GM12872 (cell line): ENCODE measurements at regions not wholly inside any gene's neighbourhood (a gene's known extent, or its start where the extent isn't known, plus 50 kb on each side); places are given as distances from the start of the nearest gene placed in this dataset.

Source experiments
- CTCF ChIP-seq: IDR thresholded peaks from 3 replicates; pipeline ENCODE4 v1.5.1; 2011; ENCODE audit warnings: low read depth, mild to moderate bottlenecking, low read length, moderate library complexity; ENCODE audit not compliant: insufficient read depth

GRCh38 chrX:63050225-63050624 is 300.9 kb downstream of the SPIN4 start:
- peak; percentile 24; the same call in 1 of the 3 replicates for TF ChIP-seq CTCF

- TF ChIP-seq CTCF: no peak
Measured at GRCh38 chrX:63032811-63033210, 318.3 kb downstream of the SPIN4 start.

- no peak for TF ChIP-seq CTCF
Measured at GRCh38 chrX:63013549-63013948, 337.6 kb downstream of the SPIN4 start.

DNA sequence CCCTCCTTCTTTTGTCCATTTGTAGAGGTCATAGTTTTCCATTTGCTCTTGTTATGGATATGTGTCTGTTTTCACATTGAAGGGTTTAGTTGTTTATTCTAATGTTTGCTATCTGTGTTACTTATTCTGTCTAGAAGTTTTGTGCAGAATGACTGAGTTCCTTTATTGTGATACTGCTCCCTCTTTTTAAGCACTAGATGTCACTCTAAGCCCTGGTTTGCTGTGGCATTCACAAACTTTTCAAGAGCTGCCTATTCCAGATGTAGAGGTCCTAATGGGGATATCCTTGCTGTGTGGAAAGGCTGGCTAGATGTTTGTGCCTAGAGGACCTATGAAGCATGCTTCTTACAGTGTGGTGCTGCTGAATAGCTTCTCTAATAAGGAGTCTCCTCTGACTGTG is 338.6 kb downstream of the SPIN4 start:
- no peak for TF ChIP-seq CTCF
